ENCODE measurements at regions not wholly inside any gene's neighbourhood (a gene's known extent, or its start where the extent isn't known, plus 50 kb on each side); places are given as distances from the start of the nearest gene placed in this dataset.

DNA sequence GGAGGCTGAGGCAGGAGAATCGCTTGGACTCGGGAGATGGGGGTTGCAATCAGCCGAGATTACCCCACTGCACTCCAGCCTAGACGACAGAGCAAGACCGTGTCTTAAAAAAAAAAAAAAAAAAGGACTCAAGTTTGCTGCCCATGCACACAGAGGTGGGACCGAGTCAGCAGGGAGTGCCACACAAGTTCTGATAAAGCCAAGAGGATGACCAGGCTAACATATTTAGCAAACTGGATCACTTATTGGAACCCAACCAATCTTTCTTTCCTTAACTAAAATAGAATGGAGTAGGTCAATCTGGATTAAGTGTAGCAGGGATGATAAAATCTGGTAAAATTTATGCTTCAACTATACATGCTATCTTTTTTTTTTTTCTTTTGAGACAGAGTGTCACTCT is 190.4 kb upstream of the FOXN3 start:
- no peak for DNase-seq (ENCODE audit: low spot score in 2 of 2)
- 85% methylated on average over 6 of the region's 6 CpGs for WGBS
- Histone ChIP-seq H3K4me3 (no peak overlapping the region), H3K4me1 (no peaks in the 10 kb centered on the region), H3K27me3 (no peaks in the 10 kb centered on the region), H3K36me3 (no peaks in the 10 kb centered on the region), H3K27ac (no peak overlapping the region), H3K9me3 (no peaks in the 10 kb centered on the region)
- TF ChIP-seq, protein P1, sequence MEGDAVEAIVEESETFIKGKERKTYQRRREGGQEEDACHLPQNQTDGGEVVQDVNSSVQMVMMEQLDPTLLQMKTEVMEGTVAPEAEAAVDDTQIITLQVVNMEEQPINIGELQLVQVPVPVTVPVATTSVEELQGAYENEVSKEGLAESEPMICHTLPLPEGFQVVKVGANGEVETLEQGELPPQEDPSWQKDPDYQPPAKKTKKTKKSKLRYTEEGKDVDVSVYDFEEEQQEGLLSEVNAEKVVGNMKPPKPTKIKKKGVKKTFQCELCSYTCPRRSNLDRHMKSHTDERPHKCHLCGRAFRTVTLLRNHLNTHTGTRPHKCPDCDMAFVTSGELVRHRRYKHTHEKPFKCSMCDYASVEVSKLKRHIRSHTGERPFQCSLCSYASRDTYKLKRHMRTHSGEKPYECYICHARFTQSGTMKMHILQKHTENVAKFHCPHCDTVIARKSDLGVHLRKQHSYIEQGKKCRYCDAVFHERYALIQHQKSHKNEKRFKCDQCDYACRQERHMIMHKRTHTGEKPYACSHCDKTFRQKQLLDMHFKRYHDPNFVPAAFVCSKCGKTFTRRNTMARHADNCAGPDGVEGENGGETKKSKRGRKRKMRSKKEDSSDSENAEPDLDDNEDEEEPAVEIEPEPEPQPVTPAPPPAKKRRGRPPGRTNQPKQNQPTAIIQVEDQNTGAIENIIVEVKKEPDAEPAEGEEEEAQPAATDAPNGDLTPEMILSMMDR (IDR thresholded peaks at IDR 0.05) = no peak
- TF ChIP-seq POLR2AphosphoS5 (IDR thresholded peaks at IDR 0.05) = no peak
- no peak for TF ChIP-seq POLR2A (IDR thresholded peaks at IDR 0.05)
- TF ChIP-seq EP300 (IDR thresholded peaks at IDR 0.05) = no peak

DNA sequence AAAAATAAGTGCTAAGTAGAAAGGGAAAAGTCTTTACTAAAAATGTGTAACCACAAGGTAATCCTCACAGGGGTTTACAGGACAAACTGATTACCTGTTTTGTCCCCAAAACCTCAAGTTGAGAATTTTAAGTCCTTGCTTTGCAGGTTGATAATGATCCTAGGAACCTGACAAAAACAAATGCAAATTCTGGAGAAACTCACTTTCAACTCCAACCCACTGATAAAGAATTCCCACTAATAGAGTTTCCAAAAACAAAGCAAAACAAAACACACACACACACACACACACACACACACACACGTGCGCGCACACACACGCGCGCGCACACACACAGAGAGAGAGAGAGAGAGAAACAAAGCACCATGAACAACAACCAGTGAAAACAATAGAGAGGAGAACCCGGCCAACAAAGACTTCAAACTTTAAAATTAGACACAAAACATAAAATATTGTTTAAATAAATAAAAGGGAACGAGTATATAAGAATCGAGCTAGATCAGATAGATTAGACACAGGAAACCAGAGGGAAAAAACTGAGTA is 187.0 kb upstream of the FOXN3 start:
- Histone ChIP-seq H3K36me3 (no peaks in the 10 kb centered on the region), H3K27ac (no peak overlapping the region), H3K27me3 (no peaks in the 10 kb centered on the region), H3K9me3 (peaks cover 7% of the 10 kb centered on the region), H3K4me3 (no peak overlapping the region), H3K4me1 (no peaks in the 10 kb centered on the region)
- WGBS = 82% methylated on average over 10 of the region's 10 CpGs
- no peak for TF ChIP-seq POLR2AphosphoS5 (IDR thresholded peaks at IDR 0.05)
- TF ChIP-seq POLR2A (IDR thresholded peaks at IDR 0.05) = no peak
- TF ChIP-seq, protein P1 (IDR thresholded peaks at IDR 0.05) = no peak
- no peak for TF ChIP-seq EP300 (IDR thresholded peaks at IDR 0.05)
- no peak for DNase-seq (ENCODE audit: low spot score in 2 of 2)

DNA sequence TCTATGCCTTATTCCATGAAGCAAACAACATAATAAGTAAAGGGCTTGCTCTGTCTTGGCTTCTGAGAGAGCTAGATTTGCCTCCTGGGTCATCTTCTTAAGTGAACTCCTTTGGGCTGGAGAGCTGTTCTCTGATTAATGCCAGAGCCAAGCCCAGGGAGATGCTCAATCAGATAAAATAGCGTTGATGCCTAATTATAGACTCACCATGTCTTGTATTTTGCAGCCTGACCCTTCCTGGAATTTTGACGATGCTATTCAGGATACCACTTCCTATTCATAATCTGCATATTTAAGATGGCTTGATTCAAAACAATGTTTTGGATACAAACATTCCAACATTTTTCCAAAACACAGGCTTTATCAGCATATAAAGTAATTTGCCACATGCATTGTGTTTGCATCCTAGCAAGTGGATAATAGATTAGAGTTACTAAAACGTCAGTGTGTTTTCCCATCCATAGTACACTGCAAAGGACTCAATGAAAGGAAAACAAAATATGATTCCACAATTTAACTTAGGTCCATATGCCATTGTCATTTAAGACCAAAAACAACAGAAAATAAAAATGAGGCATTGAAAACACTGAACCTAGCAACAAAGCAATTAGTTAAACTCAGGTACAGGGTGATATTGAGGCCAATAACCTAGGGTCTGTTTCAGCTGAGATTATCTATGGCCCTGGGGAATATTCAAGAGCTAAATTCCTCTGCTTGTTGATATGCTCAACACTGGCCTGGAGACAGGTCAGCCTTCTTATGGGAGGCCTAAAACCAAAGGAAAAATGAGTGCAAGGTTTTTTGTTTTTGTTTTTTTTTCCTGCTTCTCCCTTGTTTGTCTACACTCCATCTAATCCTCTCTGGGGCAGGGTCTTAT is 184.2 kb upstream of the FOXN3 start:
- H3K4me3 ChIP-seq = no peak overlapping the region
- H3K4me1 ChIP-seq = no peaks in the 10 kb centered on the region
- TF ChIP-seq POLR2AphosphoS5 (IDR thresholded peaks at IDR 0.05) (no peak), EP300 (IDR thresholded peaks at IDR 0.05) (no peak), POLR2A (IDR thresholded peaks at IDR 0.05) (no peak)
- TF ChIP-seq, protein P1 (IDR thresholded peaks at IDR 0.05) = no peak
- 42% methylated on average over 3 of the region's 3 CpGs for WGBS
- no peak overlapping the region for H3K27ac ChIP-seq
- no peaks in the 10 kb centered on the region for H3K27me3 ChIP-seq
- DNase-seq (ENCODE audit: low spot score in 2 of 2) = no peak
- H3K9me3 ChIP-seq = peaks cover 18% of the 10 kb centered on the region
- H3K36me3 ChIP-seq = no peaks in the 10 kb centered on the region

DNA sequence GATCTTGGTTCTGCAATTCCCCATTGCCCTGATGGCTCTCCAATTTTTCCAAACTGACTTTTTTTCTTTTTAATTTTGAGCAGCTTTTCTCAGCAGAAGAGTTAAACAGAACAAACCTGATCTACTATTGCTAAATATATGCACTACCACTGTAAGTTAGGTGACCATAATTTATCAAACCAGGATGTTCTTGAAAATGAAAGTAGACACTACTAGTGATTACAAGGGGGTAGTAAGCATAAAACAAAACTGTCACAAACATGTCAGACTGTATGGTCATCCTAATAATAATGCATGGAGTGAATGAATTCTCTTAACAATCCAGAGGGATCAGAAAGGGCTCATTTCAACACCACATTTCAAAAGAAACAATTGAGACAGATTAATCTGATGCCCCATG is 183.0 kb upstream of the FOXN3 start:
- Histone ChIP-seq H3K27ac (no peak overlapping the region), H3K4me1 (no peaks in the 10 kb centered on the region), H3K36me3 (no peaks in the 10 kb centered on the region), H3K9me3 (peaks cover 18% of the 10 kb centered on the region), H3K27me3 (no peaks in the 10 kb centered on the region), H3K4me3 (no peak overlapping the region)
- DNase-seq (ENCODE audit: low spot score in 2 of 2) = no peak
- TF ChIP-seq EP300 (IDR thresholded peaks at IDR 0.05) (no peak), POLR2AphosphoS5 (IDR thresholded peaks at IDR 0.05) (no peak)
- TF ChIP-seq, protein P1 (IDR thresholded peaks at IDR 0.05) = no peak

DNA sequence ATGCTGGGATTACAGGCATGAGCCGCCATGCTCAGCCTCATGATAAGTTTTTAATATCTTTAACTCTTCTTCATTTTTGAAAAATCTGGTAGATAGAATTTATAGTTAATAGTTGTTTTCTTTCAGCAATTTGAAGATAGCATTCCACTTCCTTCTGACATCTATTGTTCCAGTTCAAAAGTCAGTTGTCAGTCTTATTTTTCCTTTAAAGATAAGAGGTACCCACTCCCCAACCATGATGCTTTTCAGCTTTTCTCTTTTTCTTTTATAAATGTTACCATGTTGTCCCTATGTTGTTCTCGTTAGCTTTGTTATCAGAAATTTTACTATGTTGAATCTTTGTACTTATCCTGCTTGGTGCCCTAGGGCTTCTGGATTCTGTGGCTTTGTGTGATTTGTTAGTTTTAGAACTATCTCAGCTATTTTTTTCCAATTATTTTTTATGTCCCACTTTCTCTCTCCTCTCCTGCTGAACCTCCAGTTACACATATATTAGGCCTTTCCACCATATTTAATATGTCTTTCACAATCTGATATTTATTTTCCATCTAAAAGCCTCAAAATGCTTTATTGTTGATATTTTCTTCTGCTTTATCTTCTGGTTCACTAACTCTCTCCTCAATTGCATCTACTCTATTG is 181.6 kb upstream of the FOXN3 start:
- Histone ChIP-seq H3K27me3 (no peaks in the 10 kb centered on the region), H3K4me1 (no peaks in the 10 kb centered on the region), H3K36me3 (no peaks in the 10 kb centered on the region), H3K27ac (no peak overlapping the region), H3K4me3 (no peak overlapping the region), H3K9me3 (peaks cover 18% of the 10 kb centered on the region)
- WGBS = 96% methylated on average over 2 of the region's 2 CpGs
- TF ChIP-seq EP300 (IDR thresholded peaks at IDR 0.05) (no peak), POLR2AphosphoS5 (IDR thresholded peaks at IDR 0.05) (no peak), POLR2A (IDR thresholded peaks at IDR 0.05) (no peak)
- TF ChIP-seq, protein P1 (IDR thresholded peaks at IDR 0.05) = no peak
- DNase-seq (ENCODE audit: low spot score in 2 of 2) = no peak

Data from suprapubic skin (tissue), 4 donors.